ENCODE measurements at regions not wholly inside any gene's neighbourhood (a gene's known extent, or its start where the extent isn't known, plus 50 kb on each side); places are given as distances from the start of the nearest gene placed in this dataset.

DNA sequence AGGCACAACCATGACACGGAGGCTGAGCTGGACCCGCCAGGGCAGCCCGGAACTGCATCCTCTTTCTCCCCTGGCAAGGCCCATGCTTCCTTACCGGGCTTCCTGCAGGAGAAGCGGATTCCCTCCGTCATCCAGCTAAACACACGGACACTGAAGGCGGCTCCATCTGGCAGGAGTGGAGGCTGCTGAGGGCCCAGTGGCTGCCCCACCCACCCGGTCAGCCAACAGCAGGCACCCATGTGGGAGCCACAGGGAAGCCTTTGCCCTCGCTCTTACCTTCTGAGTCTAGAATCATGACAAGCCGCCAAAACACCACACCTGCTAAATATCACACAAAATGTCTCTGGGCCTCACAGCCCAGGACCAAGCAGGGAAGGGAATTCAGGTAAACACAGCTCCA is 321.6 kb upstream of the RNF32 start:
- FAIRE-seq (no peak), DNase-seq (ENCODE audit: insufficient read length, low spot score) (no peak)
- no peak for TF ChIP-seq PAX5 (IDR thresholded peaks at IDR 0.05; ENCODE audit: insufficient read depth, low read length, severe bottlenecking)
- TF ChIP-seq POLR2AphosphoS5 (IDR thresholded peaks at IDR 0.05; ENCODE audit: low read depth, low read length): no peak
- TF ChIP-seq TAF1 (IDR thresholded peaks at IDR 0.05; ENCODE audit: low read depth, low read length): no peak

DNA sequence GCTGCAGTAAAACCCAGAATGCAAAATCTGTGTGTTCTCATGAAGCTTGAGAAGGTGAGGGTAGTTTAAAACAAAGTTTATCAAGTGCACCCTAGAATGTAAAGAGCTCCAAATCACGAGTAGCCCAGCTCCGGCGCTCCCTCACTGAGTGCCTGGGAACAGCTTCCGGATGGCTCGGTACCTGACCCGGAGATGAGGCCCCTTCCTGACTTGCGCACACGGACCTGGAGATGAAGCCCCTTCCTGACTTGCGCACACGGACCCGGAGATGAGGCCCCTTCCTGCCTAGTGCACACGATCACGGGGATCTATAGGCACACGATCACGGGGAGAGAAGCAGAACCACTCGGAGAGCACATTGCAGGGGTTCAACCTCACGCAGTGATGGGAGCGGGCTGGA is 322.1 kb upstream of the RNF32 start:
- DNase-seq (ENCODE audit: insufficient read length, low spot score): no peak
- TF ChIP-seq TAF1 (IDR thresholded peaks at IDR 0.05; ENCODE audit: low read depth, low read length): no peak
- no peak for TF ChIP-seq SPI1 (IDR thresholded peaks at IDR 0.05; ENCODE audit: low read depth, low read length)
- no peak for TF ChIP-seq POLR2AphosphoS5 (IDR thresholded peaks at IDR 0.05; ENCODE audit: low read depth, low read length)
- no peak for TF ChIP-seq PAX5 (IDR thresholded peaks at IDR 0.05; ENCODE audit: insufficient read depth, low read length, severe bottlenecking)
- no peak for FAIRE-seq

DNA sequence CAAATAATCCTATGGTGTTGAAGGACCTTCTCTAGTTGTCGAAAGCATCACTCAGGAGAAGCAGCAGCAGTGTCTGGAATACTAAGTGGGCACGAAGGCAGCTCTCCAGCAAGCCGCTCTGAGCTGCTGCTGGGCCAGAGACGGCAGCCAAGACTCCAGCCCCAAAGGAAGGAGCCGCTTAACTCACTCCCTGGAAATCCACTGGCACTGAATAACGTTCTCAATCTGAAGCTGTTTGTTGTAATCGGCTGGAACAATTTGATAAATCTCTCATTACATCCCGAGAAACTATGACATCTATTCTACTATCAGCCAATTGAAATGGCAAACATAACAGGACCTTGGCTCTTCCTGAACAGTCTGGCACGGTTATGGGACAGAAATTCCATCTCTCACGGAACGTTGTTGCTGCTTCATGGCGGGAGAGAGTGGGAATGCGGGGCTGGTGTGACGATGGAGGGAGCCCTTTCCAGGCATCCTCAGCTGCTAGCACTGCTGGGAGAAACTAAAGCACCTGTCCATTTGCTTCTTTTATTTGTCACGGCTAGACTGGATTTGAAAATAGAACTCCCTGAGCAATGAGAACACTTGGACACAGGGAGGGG is 331.5 kb upstream of the RNF32 start:
- TF ChIP-seq TAF1 (IDR thresholded peaks at IDR 0.05; ENCODE audit: low read depth, low read length) (no peak), POLR2AphosphoS5 (IDR thresholded peaks at IDR 0.05; ENCODE audit: low read depth, low read length) (no peak), POU2F2 (IDR thresholded peaks at IDR 0.05; ENCODE audit: low read depth, low read length) (no peak), SPI1 (IDR thresholded peaks at IDR 0.05; ENCODE audit: low read depth, low read length) (no peak), POLR2A (IDR thresholded peaks at IDR 0.05; ENCODE audit: low read depth, low read length) (no peak), PAX5 (IDR thresholded peaks at IDR 0.05; ENCODE audit: insufficient read depth, low read length, severe bottlenecking) (no peak)
- FAIRE-seq: no peak
- DNase-seq (ENCODE audit: insufficient read length, low spot score): no peak

DNA sequence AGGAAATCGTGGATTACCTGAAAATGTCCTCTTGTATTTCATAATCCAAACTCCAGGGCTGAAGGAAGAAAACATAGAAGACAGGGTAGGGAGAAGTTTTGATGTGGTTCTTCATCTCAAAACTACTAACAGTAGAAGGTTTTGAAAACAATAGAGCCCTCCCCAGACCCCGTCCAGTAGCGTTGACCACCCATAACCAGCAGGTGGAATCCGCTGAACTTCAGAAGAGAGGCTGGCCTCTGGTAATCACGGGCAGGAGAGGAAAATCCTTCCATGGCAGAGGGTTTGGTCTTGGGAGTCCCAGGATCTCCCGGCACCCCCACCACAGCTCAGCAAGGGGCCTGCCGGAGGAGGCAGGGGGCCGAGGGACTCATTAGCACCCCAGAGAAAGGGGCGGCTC is 333.4 kb upstream of the RNF32 start:
- no peak for DNase-seq (ENCODE audit: insufficient read length, low spot score)
- no peak for TF ChIP-seq POLR2AphosphoS5 (IDR thresholded peaks at IDR 0.05; ENCODE audit: low read depth, low read length)
- no peak for FAIRE-seq

DNA sequence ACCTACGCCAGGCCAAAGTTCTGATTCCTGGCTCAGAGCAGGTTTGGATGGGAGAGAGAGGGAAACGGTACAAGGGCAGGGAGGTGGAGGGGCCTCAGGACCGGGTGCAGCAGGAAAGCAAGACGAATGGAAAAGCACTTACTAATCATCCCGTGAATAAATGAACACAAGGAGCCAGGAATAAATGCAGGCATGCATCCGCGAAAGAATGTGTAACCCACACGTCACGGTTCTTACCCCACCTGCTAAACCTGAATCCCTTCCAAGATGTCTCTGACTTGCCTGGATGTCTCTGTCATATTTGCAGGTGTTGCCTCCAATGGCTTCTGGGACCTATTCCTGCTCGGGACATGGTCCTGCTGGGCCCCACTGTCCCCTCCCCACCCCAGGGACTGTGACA is 335.2 kb upstream of the RNF32 start:
- TF ChIP-seq SPI1 (IDR thresholded peaks at IDR 0.05; ENCODE audit: low read depth, low read length) (no peak), POLR2AphosphoS5 (IDR thresholded peaks at IDR 0.05; ENCODE audit: low read depth, low read length) (no peak), PAX5 (IDR thresholded peaks at IDR 0.05; ENCODE audit: insufficient read depth, low read length, severe bottlenecking) (no peak), POLR2A (IDR thresholded peaks at IDR 0.05; ENCODE audit: low read depth, low read length) (no peak), POU2F2 (IDR thresholded peaks at IDR 0.05; ENCODE audit: low read depth, low read length) (no peak), TAF1 (IDR thresholded peaks at IDR 0.05; ENCODE audit: low read depth, low read length) (no peak)
- no peak for FAIRE-seq
- no peak for DNase-seq (ENCODE audit: insufficient read length, low spot score)

DNA sequence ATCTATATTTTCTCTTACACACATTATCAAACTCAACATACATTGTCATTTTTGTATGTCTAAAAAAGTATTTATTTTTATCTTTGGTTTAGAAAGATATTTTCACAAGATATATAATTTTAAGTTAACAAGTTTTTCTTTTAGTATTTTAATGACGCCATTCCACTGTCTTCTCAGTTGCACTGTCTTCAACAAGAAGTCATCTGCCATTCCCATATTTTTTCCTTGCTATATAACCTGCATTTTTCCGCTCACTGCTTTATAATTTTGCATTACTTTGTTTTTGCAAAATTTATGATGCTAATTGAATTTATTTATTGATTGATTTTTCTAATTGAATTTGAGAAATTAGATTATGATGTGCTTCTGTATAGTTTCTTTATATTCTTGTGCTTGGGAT is 357.8 kb upstream of the RNF32 start:
- DNase-seq (ENCODE audit: insufficient read length, low spot score) (no peak), FAIRE-seq (no peak)
- TF ChIP-seq POLR2AphosphoS5 (IDR thresholded peaks at IDR 0.05; ENCODE audit: low read depth, low read length) (no peak), POU2F2 (IDR thresholded peaks at IDR 0.05; ENCODE audit: low read depth, low read length) (no peak), TAF1 (IDR thresholded peaks at IDR 0.05; ENCODE audit: low read depth, low read length) (no peak), PAX5 (IDR thresholded peaks at IDR 0.05; ENCODE audit: insufficient read depth, low read length, severe bottlenecking) (no peak), SPI1 (IDR thresholded peaks at IDR 0.05; ENCODE audit: low read depth, low read length) (no peak), POLR2A (IDR thresholded peaks at IDR 0.05; ENCODE audit: low read depth, low read length) (no peak)

DNA sequence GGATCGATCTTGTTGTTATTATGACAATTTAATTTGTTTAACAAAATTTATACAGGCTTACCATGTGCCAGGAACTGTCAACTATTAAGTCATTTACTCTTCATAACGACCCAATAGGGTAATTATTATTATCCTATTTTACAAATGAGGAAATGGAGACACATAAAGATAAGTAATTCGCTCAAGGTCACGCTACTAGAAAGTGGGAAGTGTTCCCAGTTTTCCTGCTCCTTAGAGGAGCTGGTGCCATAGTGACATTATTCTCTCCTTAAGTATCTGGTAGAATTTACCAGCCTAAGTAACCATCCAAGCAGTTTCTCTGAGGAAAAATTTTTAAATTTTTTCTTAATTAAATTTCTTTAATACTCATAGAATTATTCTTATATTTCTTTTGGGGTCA is 360.9 kb upstream of the RNF32 start:
- TF ChIP-seq POU2F2 (IDR thresholded peaks at IDR 0.05; ENCODE audit: low read depth, low read length) (no peak), POLR2AphosphoS5 (IDR thresholded peaks at IDR 0.05; ENCODE audit: low read depth, low read length) (no peak), SPI1 (IDR thresholded peaks at IDR 0.05; ENCODE audit: low read depth, low read length) (no peak), TAF1 (IDR thresholded peaks at IDR 0.05; ENCODE audit: low read depth, low read length) (no peak), PAX5 (IDR thresholded peaks at IDR 0.05; ENCODE audit: insufficient read depth, low read length, severe bottlenecking) (no peak), POLR2A (IDR thresholded peaks at IDR 0.05; ENCODE audit: low read depth, low read length) (no peak)
- no peak for FAIRE-seq

DNA sequence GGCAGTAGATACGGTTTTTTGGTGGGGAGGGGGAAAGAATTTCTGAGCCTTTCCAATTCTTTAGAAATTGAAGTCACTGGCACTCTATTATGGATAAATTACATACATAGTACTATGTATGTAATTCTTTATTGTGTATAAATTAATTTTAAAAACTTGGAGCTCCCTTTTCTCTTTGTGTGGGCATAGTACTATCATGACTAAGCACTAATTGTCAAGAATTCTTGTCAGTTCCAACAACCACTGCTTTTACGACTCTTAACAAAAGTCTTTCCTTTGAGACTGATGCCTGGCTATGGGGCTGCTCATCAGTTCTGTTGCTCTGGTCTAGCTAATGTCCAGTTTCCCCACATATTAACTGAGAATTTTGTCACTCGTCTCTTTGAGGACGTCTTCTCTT is 365.3 kb upstream of the RNF32 start:
- TF ChIP-seq PAX5 (IDR thresholded peaks at IDR 0.05; ENCODE audit: insufficient read depth, low read length, severe bottlenecking): no peak
- TF ChIP-seq TAF1 (IDR thresholded peaks at IDR 0.05; ENCODE audit: low read depth, low read length): no peak
- TF ChIP-seq POLR2A (IDR thresholded peaks at IDR 0.05; ENCODE audit: low read depth, low read length): no peak
- TF ChIP-seq POU2F2 (IDR thresholded peaks at IDR 0.05; ENCODE audit: low read depth, low read length): no peak
- TF ChIP-seq SPI1 (IDR thresholded peaks at IDR 0.05; ENCODE audit: low read depth, low read length): no peak
- no peak for TF ChIP-seq POLR2AphosphoS5 (IDR thresholded peaks at IDR 0.05; ENCODE audit: low read depth, low read length)
- DNase-seq (ENCODE audit: insufficient read length, low spot score): no peak
- no peak for FAIRE-seq

More for the DNA sequence above, 360.9 kb upstream of the RNF32 start:
- no peak for DNase-seq (ENCODE audit: insufficient read length, low spot score)

DNA sequence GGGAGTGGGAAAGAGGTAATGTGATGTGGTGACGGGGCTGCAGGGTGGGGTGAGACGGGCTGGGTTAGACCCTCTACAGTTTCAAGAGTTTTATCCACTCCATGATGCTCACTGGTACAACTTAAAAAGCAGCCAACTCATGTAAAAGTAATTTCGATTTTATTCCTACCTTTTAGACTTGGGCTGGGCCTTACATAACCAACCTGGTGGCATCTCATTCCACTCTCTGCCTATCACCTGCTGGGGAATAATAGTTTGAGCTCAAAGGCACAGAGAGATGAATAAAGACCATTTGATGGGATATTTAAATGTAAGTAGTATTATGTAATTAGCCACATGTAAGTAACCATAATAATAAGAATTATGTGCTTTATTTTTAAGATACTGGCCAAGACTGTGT is 366.0 kb upstream of the RNF32 start:
- no peak for FAIRE-seq
- TF ChIP-seq TAF1 (IDR thresholded peaks at IDR 0.05; ENCODE audit: low read depth, low read length) (no peak), POLR2A (IDR thresholded peaks at IDR 0.05; ENCODE audit: low read depth, low read length) (no peak), POU2F2 (IDR thresholded peaks at IDR 0.05; ENCODE audit: low read depth, low read length) (no peak), POLR2AphosphoS5 (IDR thresholded peaks at IDR 0.05; ENCODE audit: low read depth, low read length) (no peak), SPI1 (IDR thresholded peaks at IDR 0.05; ENCODE audit: low read depth, low read length) (no peak), PAX5 (IDR thresholded peaks at IDR 0.05; ENCODE audit: insufficient read depth, low read length, severe bottlenecking) (no peak)
- no peak for DNase-seq (ENCODE audit: insufficient read length, low spot score)

DNA sequence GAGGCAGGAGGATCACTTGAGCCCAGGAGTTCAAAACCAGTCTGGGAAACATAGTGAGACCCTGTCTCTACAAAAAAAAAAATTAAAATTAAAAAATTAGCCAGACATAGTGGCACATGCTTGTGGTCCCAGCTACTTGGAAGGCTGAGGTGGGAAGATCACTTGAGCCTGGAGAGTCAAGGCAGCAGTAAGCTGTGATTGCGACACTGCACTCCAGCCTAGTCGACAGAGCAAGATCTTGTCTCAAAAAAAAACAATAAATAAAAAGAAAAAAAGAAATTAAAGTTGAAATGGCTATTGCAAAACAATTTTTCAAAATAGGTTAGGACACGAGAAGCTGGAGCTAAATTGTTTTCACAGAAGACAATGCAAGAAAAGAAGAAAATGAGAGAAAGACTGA is 379.0 kb upstream of the RNF32 start:
- FAIRE-seq: no peak
- TF ChIP-seq TAF1 (IDR thresholded peaks at IDR 0.05; ENCODE audit: low read depth, low read length) (no peak), PAX5 (IDR thresholded peaks at IDR 0.05; ENCODE audit: insufficient read depth, low read length, severe bottlenecking) (no peak), POLR2AphosphoS5 (IDR thresholded peaks at IDR 0.05; ENCODE audit: low read depth, low read length) (no peak), POLR2A (IDR thresholded peaks at IDR 0.05; ENCODE audit: low read depth, low read length) (no peak), POU2F2 (IDR thresholded peaks at IDR 0.05; ENCODE audit: low read depth, low read length) (no peak), SPI1 (IDR thresholded peaks at IDR 0.05; ENCODE audit: low read depth, low read length) (no peak)
- no peak for DNase-seq (ENCODE audit: insufficient read length, low spot score)
